PC-3 (cell line): ENCODE measurements at regions not wholly inside any gene's neighbourhood (a gene's known extent, or its start where the extent isn't known, plus 50 kb on each side); places are given as distances from the start of the nearest gene placed in this dataset.

Source experiments
- ATAC-seq: fragments of 200-7000 bp; cut with Tn5 transposase; 2 replicates; pipeline ENCODE4 v1.9.1; 2020; ENCODE audit warnings: mild to moderate bottlenecking, moderate library complexity
- BruUV-seq: library from RNA; stranded (reverse); fragments of 400-500 nt; replicated peaks from 2 replicates; lab custom pipeline; 2021; lab: Mats Ljungman, UMichigan
- CTCF ChIA-PET: fragments of 300-600 bp; sonication (Branson Sonifier 250); formaldehyde crosslinking; loops from one replicate; lab custom pipeline; 2022; ENCODE audit warnings: antibody characterized with exemption; lab: Charles Lee
- POLR2A ChIA-PET: fragments of 300-600 bp; sonication (Branson Sonifier 250); formaldehyde crosslinking; loops from one replicate; lab custom pipeline; 2022; ENCODE audit warnings: antibody characterized with exemption; ENCODE audit not compliant: unreplicated experiment; lab: Charles Lee
- DNase-seq: peaks from one replicate; pipeline ENCODE4 v3.0.0-alpha.2; 2015
- H2AFZ ChIP-seq: fragments of 300-600 bp; sonication (generic); 2 replicates; pipeline ENCODE4 v1.6.0; 2016; ENCODE audit warnings: antibody characterized with exemption, low read length
- H3F3A ChIP-seq: fragments of 300-600 bp; sonication (generic); one replicate; pipeline ENCODE4 v1.6.0; 2017; ENCODE audit warnings: antibody characterized with exemption, low read length, control low read depth, mild to moderate bottlenecking; ENCODE audit not compliant: unreplicated experiment
- H3K27ac ChIP-seq: fragments of 300-600 bp; sonication (generic); 2 replicates; pipeline ENCODE4 v1.5.1; 2016; ENCODE audit warnings: mild to moderate bottlenecking, low read length
- H3K27me3 ChIP-seq: fragments of 300-600 bp; sonication (generic); 2 replicates; pipeline ENCODE4 v1.6.1; 2016; ENCODE audit warnings: low read length, mixed read lengths
- H3K36me3 ChIP-seq: fragments of 300-600 bp; sonication (generic); 2 replicates; pipeline ENCODE4 v1.6.1; 2016; ENCODE audit warnings: low read depth, mixed run types, low read length, mixed read lengths
- H3K4me1 ChIP-seq: fragments of 300-600 bp; sonication (generic); 2 replicates; pipeline ENCODE4 v1.5.1; 2016; ENCODE audit warnings: low read length; ENCODE audit not compliant: insufficient read depth
- H3K4me2 ChIP-seq: fragments of 300-600 bp; sonication (generic); 2 replicates; pipeline ENCODE4 v1.6.0; 2016; ENCODE audit warnings: low read length
- H3K4me3 ChIP-seq: fragments of 300-600 bp; sonication (generic); 2 replicates; pipeline ENCODE4 v1.5.1; 2016; ENCODE audit warnings: mild to moderate bottlenecking, low read length, mixed read lengths
- H3K79me2 ChIP-seq: fragments of 300-600 bp; sonication (generic); 2 replicates; pipeline ENCODE4 v1.6.1; 2017; ENCODE audit warnings: low read length, mixed read lengths
- H3K9ac ChIP-seq: fragments of 300-600 bp; sonication (generic); 2 replicates; pipeline ENCODE4 v1.6.0; 2016; ENCODE audit warnings: mild to moderate bottlenecking, low read length
- H3K9me2 ChIP-seq: fragments of 300-600 bp; sonication (generic); replicated peaks from 2 replicates; pipeline ENCODE4 v1.6.1; 2016; ENCODE audit warnings: mixed run types, low read length, mixed read lengths
- H3K9me3 ChIP-seq: fragments of 300-600 bp; sonication (generic); 2 replicates; pipeline ENCODE4 v1.6.1; 2016; ENCODE audit warnings: low read length, mixed read lengths
- H4K20me1 ChIP-seq: fragments of 300-600 bp; sonication (generic); 2 replicates; pipeline ENCODE4 v1.6.1; 2016; ENCODE audit warnings: low read length, mixed read lengths
- CTCF ChIP-seq: fragments of 300-600 bp; sonication (generic); conservative IDR thresholded peaks from 2 replicates; pipeline ENCODE4 v1.5.1; 2017; ENCODE audit warnings: antibody characterized with exemption, low read depth, mild to moderate bottlenecking, low read length
- EZH2 ChIP-seq: fragments of 300-600 bp; sonication (generic); IDR thresholded peaks from one replicate; pipeline ENCODE4 v1.6.1; 2017; ENCODE audit warnings: antibody characterized with exemption, mild to moderate bottlenecking, low read length; ENCODE audit not compliant: unreplicated experiment
- EZH2phosphoT487 ChIP-seq: fragments of 300-600 bp; sonication (generic); IDR thresholded peaks from 2 replicates; pipeline ENCODE4 v1.6.1; 2018; ENCODE audit warnings: mild to moderate bottlenecking, antibody characterized with exemption, low read length, borderline replicate concordance
- intact Hi-C: fragments of 100-400 bp; cut with micrococcal nuclease; formaldehyde crosslinking; loops from 2 replicates; pipeline ENCODE4 v1.9.0; 2023

GRCh38 chr5:3678801-3679200, 83.2 kb downstream of the IRX1 start:
- Histone ChIP-seq H3K9me3 (no peaks in the 10 kb centered on the region), H4K20me1 (no peaks in the 10 kb centered on the region), H3K4me3 (no peak overlapping the region), H3K36me3 (no peaks in the 10 kb centered on the region), H3K4me2 (no peak overlapping the region), H3K79me2 (no peaks in the 10 kb centered on the region), H3F3A (no peaks in the 10 kb centered on the region), H3K27ac (no peak overlapping the region), H3K9ac (no peak overlapping the region), H2AFZ (no peak overlapping the region), H3K4me1 (no peaks in the 10 kb centered on the region), H3K27me3 (no peaks in the 10 kb centered on the region), H3K9me2 (no peaks in the 10 kb centered on the region)
- no peak for TF ChIP-seq CTCF
- no peak for TF ChIP-seq EZH2
- TF ChIP-seq EZH2phosphoT487 = no peak
- DNase-seq = no peak
- intact Hi-C loops = no loop called here
- ATAC-seq = no peak
- ChIA-PET CTCF (no interaction called here), POLR2A (no interaction called here)
- BruUV-seq = no TSS peak

GRCh38 chr5:3680821-3681220, 85.2 kb downstream of the IRX1 start:
- H3F3A ChIP-seq = no peaks in the 10 kb centered on the region
- TF ChIP-seq EZH2phosphoT487 = no peak
- TF ChIP-seq EZH2 = no peak
- TF ChIP-seq CTCF = no peak
- DNase-seq (no peak), ATAC-seq (no peak)
- intact Hi-C loops = no loop called here
- no peak overlapping the region for H2AFZ ChIP-seq
- no peaks in the 10 kb centered on the region for H3K27me3 ChIP-seq
- no peaks in the 10 kb centered on the region for H3K9me3 ChIP-seq
- H3K36me3 ChIP-seq = no peaks in the 10 kb centered on the region
- no peak overlapping the region for H3K4me2 ChIP-seq
- ChIA-PET POLR2A (no interaction called here), CTCF (no interaction called here)
- no peak overlapping the region for H3K4me3 ChIP-seq
- no peak overlapping the region for H3K9ac ChIP-seq
- H3K79me2 ChIP-seq = no peaks in the 10 kb centered on the region
- no peaks in the 10 kb centered on the region for H3K9me2 ChIP-seq
- no peaks in the 10 kb centered on the region for H3K4me1 ChIP-seq
- H3K27ac ChIP-seq = no peak overlapping the region
- BruUV-seq = no TSS peak
- H4K20me1 ChIP-seq = no peaks in the 10 kb centered on the region

- DNase-seq (no peak), ATAC-seq (no peak)
- Histone ChIP-seq H2AFZ (no peak overlapping the region), H4K20me1 (no peaks in the 10 kb centered on the region), H3K9me3 (peaks cover 7% of the 10 kb centered on the region; the same call in 1 of the 2 replicates), H3K9ac (no peak overlapping the region), H3K27ac (no peak overlapping the region), H3K4me2 (no peak overlapping the region), H3K27me3 (no peaks in the 10 kb centered on the region), H3K4me1 (no peaks in the 10 kb centered on the region), H3K9me2 (no peaks in the 10 kb centered on the region), H3F3A (no peaks in the 10 kb centered on the region), H3K4me3 (no peak overlapping the region), H3K36me3 (no peaks in the 10 kb centered on the region), H3K79me2 (no peaks in the 10 kb centered on the region)
- POLR2A ChIA-PET = no interaction called here
- intact Hi-C loops = no loop called here
- TF ChIP-seq EZH2 (no peak), CTCF (no peak), EZH2phosphoT487 (no peak)
- BruUV-seq = no TSS peak
- CTCF ChIA-PET = no interaction called here
These were observed 88.5 kb downstream of the IRX1 start for GRCh38 chr5:3684118-3684517.
